B cell (primary cell): ENCODE measurements at regions not wholly inside any gene's neighbourhood (a gene's known extent, or its start where the extent isn't known, plus 50 kb on each side); places are given as distances from the start of the nearest gene placed in this dataset.

Source experiments
- ATAC-seq: fragments of 200-7000 bp; cut with Tn5 transposase; one replicate; pipeline ENCODE4 v1.10.0; 2021; ENCODE audit warnings: low read depth, mild to moderate bottlenecking, moderate number of reproducible peaks, moderate library complexity
- CTCF ChIA-PET: fragments of 350-600 bp; sonication (Branson Sonifier 250); formaldehyde crosslinking; loops from one replicate; lab custom pipeline; 2021; ENCODE audit warnings: antibody characterized with exemption, inconsistent platforms; lab: Charles Lee
- POLR2A ChIA-PET: fragments of 350-600 bp; sonication (Branson Sonifier 250); formaldehyde crosslinking; loops from one replicate; lab custom pipeline; 2021; ENCODE audit warnings: antibody characterized with exemption; lab: Charles Lee
- DNase-seq: peaks from one replicate; pipeline ENCODE4 v3.0.0; 2013
- H2AFZ ChIP-seq: 2 replicates; pipeline ENCODE4 v1.6.1; 2012; ENCODE audit warnings: mild to moderate bottlenecking, low read depth, low read length; ENCODE audit not compliant: insufficient read depth, poor library complexity, severe bottlenecking
- H3K27ac ChIP-seq, 2 donors: 1 replicate in 1 of 2; 2 replicates in 1 of 2; pipeline ENCODE4 v1.5.1; 2012 to 2013; ENCODE audit warnings: low read length in 2 of 2, mild to moderate bottlenecking in 2 of 2, moderate library complexity in 1 of 2
- H3K27me3 ChIP-seq, 4 experiments: fragments of 200-600 bp in 1 of 4; sonication (generic) in 1 of 4; replicated peaks in 1 of 4; 1 replicate in 2 of 4; 2 replicates in 2 of 4; pipeline versions ENCODE4 v1.6.1 to v1.7.0; 2013 to 2016; ENCODE audit warnings: low read length in 3 of 4, mild to moderate bottlenecking in 2 of 4, mixed read lengths in 1 of 4, moderate library complexity in 1 of 4; ENCODE audit not compliant: insufficient read depth in 4 of 4, control insufficient read depth in 3 of 4; ENCODE audit errors: control extremely low read depth in 1 of 4
- H3K36me3 ChIP-seq, 2 experiments: replicated peaks in 1 of 2; 1 replicate in 1 of 2; 2 replicates in 1 of 2; pipeline versions ENCODE4 v1.6.1 to v1.7.1; 2013; ENCODE audit warnings: low read length in 1 of 2; ENCODE audit not compliant: insufficient read depth in 2 of 2, control insufficient read depth in 1 of 2; ENCODE audit errors: control extremely low read depth in 1 of 2, extremely low read depth in 1 of 2
- H3K4me1 ChIP-seq, 2 donors: fragments of 200-600 bp in 1 of 2; sonication (generic) in 1 of 2; 1 replicate in 1 of 2; 2 replicates in 1 of 2; pipeline versions ENCODE4 v1.5.1 to v1.6.1; 2013 to 2017; ENCODE audit warnings: low read length in 2 of 2; ENCODE audit not compliant: control insufficient read depth in 2 of 2, insufficient read depth in 2 of 2
- H3K4me2 ChIP-seq: replicated peaks from 2 replicates; pipeline ENCODE3; 2012; ENCODE audit warnings: mild to moderate bottlenecking, low read depth, low read length; ENCODE audit not compliant: poor library complexity, severe bottlenecking
- H3K4me3 ChIP-seq, 5 experiments: fragments of 200-600 bp in 1 of 5; sonication (generic) in 1 of 5; 1 replicate in 3 of 5; 2 replicates in 2 of 5; pipeline versions ENCODE4 v1.5.1 to v1.7.0; 2011 to 2016; ENCODE audit warnings: low read length in 4 of 5, mild to moderate bottlenecking in 4 of 5, low read depth in 2 of 5, control low read depth in 1 of 5, moderate library complexity in 1 of 5; ENCODE audit not compliant: insufficient read depth in 1 of 5; ENCODE audit errors: control extremely low read depth in 1 of 5, extremely low read depth in 1 of 5
- H3K79me2 ChIP-seq: fragments of 200-600 bp; sonication (generic); one replicate; pipeline ENCODE4 v1.6.0; 2016; ENCODE audit warnings: low read length; ENCODE audit not compliant: control insufficient read depth, insufficient read depth
- H3K9ac ChIP-seq: fragments of 200-600 bp; sonication (generic); 2 replicates; pipeline ENCODE4 v1.6.1; 2017; ENCODE audit warnings: mild to moderate bottlenecking, low read length, moderate library complexity
- H3K9me3 ChIP-seq, 3 donors: one replicate each; pipeline versions ENCODE4 v1.6.1 to v1.7.1; 2013; ENCODE audit warnings: low read length in 2 of 3; ENCODE audit not compliant: control insufficient read depth in 2 of 3, insufficient read depth in 1 of 3; ENCODE audit errors: control extremely low read depth in 1 of 3
- H4K20me1 ChIP-seq: 2 replicates; pipeline ENCODE4 v1.6.0; 2012; ENCODE audit warnings: mild to moderate bottlenecking, low read length; ENCODE audit not compliant: insufficient read depth, control insufficient read depth, poor library complexity, severe bottlenecking
- H3K27ac Mint-ChIP-seq: one replicate; pipeline ENCODE4 v1.8.0; 2021; ENCODE audit warnings: mixed read lengths
- H3K27me3 Mint-ChIP-seq: one replicate; pipeline ENCODE4 v1.8.0; 2021; ENCODE audit warnings: mixed read lengths
- H3K4me1 Mint-ChIP-seq: one replicate; pipeline ENCODE4 v1.8.0; 2021; ENCODE audit warnings: mixed read lengths
- H3K4me3 Mint-ChIP-seq: one replicate; pipeline ENCODE4 v1.8.0; 2021; ENCODE audit warnings: mixed read lengths
- H3K9me3 Mint-ChIP-seq: one replicate; pipeline ENCODE4 v1.8.0; 2022; ENCODE audit warnings: mixed read lengths; ENCODE audit not compliant: insufficient read depth
- EZH2 ChIP-seq: IDR thresholded peaks from 2 replicates; pipeline ENCODE4 v1.6.1; 2012; ENCODE audit warnings: borderline replicate concordance, low read depth, mild to moderate bottlenecking, moderate library complexity, low read length; ENCODE audit not compliant: insufficient read depth, poor library complexity, severe bottlenecking
- WGBS: methylation state at CpG from one replicate; pipeline ENCODE4 v1.1.5; 2013; ENCODE audit warnings: missing lambda C conversion rate; ENCODE audit not compliant: insufficient coverage; 5-methylcytosine and 5-hydroxymethylcytosine counted together
- intact Hi-C: fragments of 100-400 bp; cut with micrococcal nuclease; formaldehyde crosslinking; loops from one replicate; pipeline ENCODE4 v1.10.0; 2022
- TF ChIP-seq, protein P1 (sequence below): fragments of 200-600 bp; IDR thresholded peaks from one replicate; pipeline ENCODE4 v1.8.0; 2022; ENCODE audit warnings: antibody characterized with exemption, mild to moderate bottlenecking

DNA sequence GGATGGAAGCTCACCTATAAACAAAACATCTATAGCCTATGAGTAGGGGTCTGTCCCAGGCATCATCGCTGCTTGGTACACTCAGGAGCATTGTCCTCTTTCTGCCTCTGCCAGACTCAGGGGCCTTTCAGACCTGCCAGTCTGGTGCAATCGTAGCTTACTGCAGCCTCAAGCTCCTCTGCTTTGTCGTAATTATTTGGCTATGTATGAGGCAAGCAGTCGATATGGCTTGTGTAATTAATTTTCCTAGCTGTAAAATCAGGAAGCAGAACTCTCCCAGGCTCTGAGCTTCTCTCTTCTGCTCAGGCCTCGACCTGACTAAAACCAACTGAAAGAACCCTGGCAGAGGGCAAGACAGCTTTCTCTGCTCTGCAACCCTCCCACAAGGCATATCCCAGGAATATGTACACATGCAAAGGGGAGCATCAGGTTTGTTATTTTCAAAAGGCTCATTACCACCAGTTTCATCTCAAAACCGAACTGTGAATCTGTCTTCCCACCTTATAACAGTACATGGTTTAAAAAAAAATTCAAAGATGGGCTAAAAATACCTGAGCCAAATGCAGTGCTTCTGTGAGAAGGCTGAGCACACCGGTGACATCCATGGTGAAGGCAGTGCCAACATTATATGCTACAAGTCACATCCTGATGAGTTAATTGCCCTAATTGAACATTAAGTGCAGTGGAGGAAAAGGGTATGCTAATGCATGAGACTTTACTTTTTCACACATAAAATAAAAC, 309.2 kb upstream of the EMCN start:
- H3K4me3 ChIP-seq: no peak overlapping the region
- no peak overlapping the region for H3K27ac ChIP-seq
- no peak overlapping the region for H2AFZ ChIP-seq
- H3K27me3 ChIP-seq: no peaks in the 10 kb centered on the region
- CTCF ChIA-PET: no interaction called here
- Mint-ChIP-seq H3K4me3 (no peak overlapping the region), H3K9me3 (no peaks in the 10 kb centered on the region), H3K27me3 (no peaks in the 10 kb centered on the region), H3K4me1 (no peaks in the 10 kb centered on the region), H3K27ac (no peak overlapping the region)
- POLR2A ChIA-PET: no interaction called here
- no peaks in the 10 kb centered on the region for H3K36me3 ChIP-seq
- no peak for TF ChIP-seq EZH2
- TF ChIP-seq, protein P1, sequence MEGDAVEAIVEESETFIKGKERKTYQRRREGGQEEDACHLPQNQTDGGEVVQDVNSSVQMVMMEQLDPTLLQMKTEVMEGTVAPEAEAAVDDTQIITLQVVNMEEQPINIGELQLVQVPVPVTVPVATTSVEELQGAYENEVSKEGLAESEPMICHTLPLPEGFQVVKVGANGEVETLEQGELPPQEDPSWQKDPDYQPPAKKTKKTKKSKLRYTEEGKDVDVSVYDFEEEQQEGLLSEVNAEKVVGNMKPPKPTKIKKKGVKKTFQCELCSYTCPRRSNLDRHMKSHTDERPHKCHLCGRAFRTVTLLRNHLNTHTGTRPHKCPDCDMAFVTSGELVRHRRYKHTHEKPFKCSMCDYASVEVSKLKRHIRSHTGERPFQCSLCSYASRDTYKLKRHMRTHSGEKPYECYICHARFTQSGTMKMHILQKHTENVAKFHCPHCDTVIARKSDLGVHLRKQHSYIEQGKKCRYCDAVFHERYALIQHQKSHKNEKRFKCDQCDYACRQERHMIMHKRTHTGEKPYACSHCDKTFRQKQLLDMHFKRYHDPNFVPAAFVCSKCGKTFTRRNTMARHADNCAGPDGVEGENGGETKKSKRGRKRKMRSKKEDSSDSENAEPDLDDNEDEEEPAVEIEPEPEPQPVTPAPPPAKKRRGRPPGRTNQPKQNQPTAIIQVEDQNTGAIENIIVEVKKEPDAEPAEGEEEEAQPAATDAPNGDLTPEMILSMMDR: no peak
- H3K9me3 ChIP-seq: peaks cover 0 to 4% (median 0%) of the 10 kb centered on the region in 3 donors
- no peak overlapping the region for H3K9ac ChIP-seq
- DNase-seq (no peak), ATAC-seq (no peak)
- intact Hi-C loops: no loop called here
- no peaks in the 10 kb centered on the region for H3K4me1 ChIP-seq
- H3K4me2 ChIP-seq: no peak overlapping the region
- 88% methylated on average over 3 of the region's 7 CpGs for WGBS
- no peaks in the 10 kb centered on the region for H3K79me2 ChIP-seq
- H4K20me1 ChIP-seq: no peaks in the 10 kb centered on the region

DNA sequence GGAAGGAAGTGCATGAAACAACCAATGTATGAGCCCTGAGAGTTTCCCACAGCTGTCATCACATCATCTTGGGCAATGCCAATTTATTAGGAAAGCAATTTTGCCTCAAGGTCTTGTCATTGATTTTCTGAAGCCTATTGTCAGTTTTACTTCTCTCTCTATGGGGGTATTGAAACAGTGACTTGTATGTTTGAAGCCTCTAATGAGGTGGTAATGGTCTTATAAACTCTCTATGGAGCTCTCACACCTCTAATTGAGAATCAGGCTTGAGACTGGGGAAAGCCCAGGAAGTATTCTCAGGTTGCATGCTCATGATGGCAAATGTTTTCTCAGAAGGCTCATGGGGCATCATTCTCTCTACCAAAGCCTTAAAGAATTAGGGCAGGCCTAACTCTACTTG, 308.2 kb upstream of the EMCN start:
- no peaks in the 10 kb centered on the region for H3K27me3 Mint-ChIP-seq
- CTCF ChIA-PET: no interaction called here
- H3K4me1 Mint-ChIP-seq: no peaks in the 10 kb centered on the region
- DNase-seq (no peak), ATAC-seq (no peak)
- H3K4me3 Mint-ChIP-seq: no peak overlapping the region
- no peaks in the 10 kb centered on the region for H3K9me3 Mint-ChIP-seq
- Histone ChIP-seq H3K9ac (no peak overlapping the region), H4K20me1 (no peaks in the 10 kb centered on the region), H3K9me3 (peaks cover 0 to 4% (median 0%) of the 10 kb centered on the region in 3 donors), H3K4me1 (no peaks in the 10 kb centered on the region), H3K27ac (no peak overlapping the region), H3K4me2 (no peak overlapping the region), H3K4me3 (no peak overlapping the region), H2AFZ (no peak overlapping the region), H3K79me2 (no peaks in the 10 kb centered on the region), H3K27me3 (no peaks in the 10 kb centered on the region), H3K36me3 (no peaks in the 10 kb centered on the region)
- TF ChIP-seq, protein P1: no peak
- TF ChIP-seq EZH2: no peak
- intact Hi-C loops: no loop called here
- no peak overlapping the region for H3K27ac Mint-ChIP-seq
- POLR2A ChIA-PET: no interaction called here
